KMS-11 (cell line): ENCODE measurements at regions not wholly inside any gene's neighbourhood (a gene's known extent, or its start where the extent isn't known, plus 50 kb on each side); places are given as distances from the start of the nearest gene placed in this dataset.

Experiments
- H2AFZ ChIP-seq: fragments of 200-600 bp; sonication (generic); 2 replicates; pipeline ENCODE4 v1.6.1; 2016; ENCODE audit warnings: antibody characterized with exemption, mixed run types, low read depth
- H3K27ac ChIP-seq: fragments of 200-600 bp; sonication (generic); 2 replicates; pipeline ENCODE4 v1.6.1; 2016; ENCODE audit warnings: mild to moderate bottlenecking, mixed run types
- H3K27me3 ChIP-seq: fragments of 200-600 bp; sonication (generic); 2 replicates; pipeline ENCODE4 v1.6.1; 2017; ENCODE audit warnings: mild to moderate bottlenecking, low read depth, mixed run types, moderate library complexity; ENCODE audit not compliant: insufficient read depth
- H3K36me3 ChIP-seq: fragments of 200-600 bp; sonication (generic); 2 replicates; pipeline ENCODE4 v1.6.1; 2017; ENCODE audit warnings: mild to moderate bottlenecking, mixed run types; ENCODE audit not compliant: insufficient read depth
- H3K4me1 ChIP-seq: fragments of 200-600 bp; sonication (generic); 2 replicates; pipeline ENCODE4 v1.6.1; 2016; ENCODE audit warnings: mild to moderate bottlenecking, low read depth, mixed run types; ENCODE audit not compliant: poor library complexity, severe bottlenecking
- H3K4me2 ChIP-seq: fragments of 200-600 bp; sonication (generic); 2 replicates; pipeline ENCODE4 v1.7.0; 2016; ENCODE audit warnings: mild to moderate bottlenecking, mixed run types
- H3K4me3 ChIP-seq: fragments of 200-600 bp; sonication (generic); IDR thresholded peaks from 2 replicates; pipeline ENCODE4 v1.6.1; 2017; ENCODE audit warnings: low read depth, low read length, mixed read lengths; ENCODE audit not compliant: insufficient read depth
- H3K79me2 ChIP-seq: fragments of 200-600 bp; sonication (generic); 2 replicates; pipeline ENCODE4 v1.6.1; 2016; ENCODE audit warnings: low read depth, mixed run types; ENCODE audit not compliant: insufficient read depth
- H3K9ac ChIP-seq: fragments of 200-600 bp; sonication (generic); 2 replicates; pipeline ENCODE4 v1.6.1; 2016; ENCODE audit warnings: mild to moderate bottlenecking, mixed run types
- H4K20me1 ChIP-seq: fragments of 200-600 bp; sonication (generic); 2 replicates; pipeline ENCODE4 v1.6.1; 2016; ENCODE audit warnings: mild to moderate bottlenecking, mixed run types; ENCODE audit not compliant: insufficient read depth
- TF ChIP-seq, protein P1 (sequence below): fragments of 200-600 bp; sonication (generic); conservative IDR thresholded peaks from 2 replicates; pipeline ENCODE4 v1.6.1; 2017; ENCODE audit warnings: low read depth, mild to moderate bottlenecking, antibody characterized with exemption, low read length, moderate library complexity, mixed read lengths

DNA sequence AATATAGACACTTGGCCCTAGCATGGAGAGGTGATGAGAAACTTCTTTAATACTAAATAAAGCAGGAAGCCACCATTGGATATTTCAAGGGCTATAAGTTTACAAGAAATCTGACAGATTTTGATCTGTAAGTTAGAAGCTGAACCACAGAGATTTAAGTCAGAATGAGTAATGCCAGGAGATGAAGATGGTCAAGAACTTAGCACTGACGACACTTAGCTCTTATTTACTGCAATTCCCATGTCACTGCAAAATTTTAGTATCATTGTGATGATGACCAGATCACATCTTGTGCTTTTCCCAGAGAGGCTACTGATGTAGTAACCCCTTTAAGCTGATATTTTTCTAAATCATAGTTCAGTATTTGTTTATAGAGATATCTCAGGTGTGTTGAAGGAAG is 59.4 kb upstream of the CD96 start:
- no peak overlapping the region for H3K4me2 ChIP-seq
- H3K9ac ChIP-seq = no peak overlapping the region
- TF ChIP-seq, protein P1, sequence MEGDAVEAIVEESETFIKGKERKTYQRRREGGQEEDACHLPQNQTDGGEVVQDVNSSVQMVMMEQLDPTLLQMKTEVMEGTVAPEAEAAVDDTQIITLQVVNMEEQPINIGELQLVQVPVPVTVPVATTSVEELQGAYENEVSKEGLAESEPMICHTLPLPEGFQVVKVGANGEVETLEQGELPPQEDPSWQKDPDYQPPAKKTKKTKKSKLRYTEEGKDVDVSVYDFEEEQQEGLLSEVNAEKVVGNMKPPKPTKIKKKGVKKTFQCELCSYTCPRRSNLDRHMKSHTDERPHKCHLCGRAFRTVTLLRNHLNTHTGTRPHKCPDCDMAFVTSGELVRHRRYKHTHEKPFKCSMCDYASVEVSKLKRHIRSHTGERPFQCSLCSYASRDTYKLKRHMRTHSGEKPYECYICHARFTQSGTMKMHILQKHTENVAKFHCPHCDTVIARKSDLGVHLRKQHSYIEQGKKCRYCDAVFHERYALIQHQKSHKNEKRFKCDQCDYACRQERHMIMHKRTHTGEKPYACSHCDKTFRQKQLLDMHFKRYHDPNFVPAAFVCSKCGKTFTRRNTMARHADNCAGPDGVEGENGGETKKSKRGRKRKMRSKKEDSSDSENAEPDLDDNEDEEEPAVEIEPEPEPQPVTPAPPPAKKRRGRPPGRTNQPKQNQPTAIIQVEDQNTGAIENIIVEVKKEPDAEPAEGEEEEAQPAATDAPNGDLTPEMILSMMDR = no peak
- no peaks in the 10 kb centered on the region for H3K27me3 ChIP-seq
- peaks cover 13% of the 10 kb centered on the region for H3K4me1 ChIP-seq
- H3K79me2 ChIP-seq = no peaks in the 10 kb centered on the region
- no peaks in the 10 kb centered on the region for H3K36me3 ChIP-seq
- H3K4me3 ChIP-seq = no peak overlapping the region
- H3K27ac ChIP-seq = no peak overlapping the region
- H2AFZ ChIP-seq = no peak overlapping the region
- no peaks in the 10 kb centered on the region for H4K20me1 ChIP-seq

DNA sequence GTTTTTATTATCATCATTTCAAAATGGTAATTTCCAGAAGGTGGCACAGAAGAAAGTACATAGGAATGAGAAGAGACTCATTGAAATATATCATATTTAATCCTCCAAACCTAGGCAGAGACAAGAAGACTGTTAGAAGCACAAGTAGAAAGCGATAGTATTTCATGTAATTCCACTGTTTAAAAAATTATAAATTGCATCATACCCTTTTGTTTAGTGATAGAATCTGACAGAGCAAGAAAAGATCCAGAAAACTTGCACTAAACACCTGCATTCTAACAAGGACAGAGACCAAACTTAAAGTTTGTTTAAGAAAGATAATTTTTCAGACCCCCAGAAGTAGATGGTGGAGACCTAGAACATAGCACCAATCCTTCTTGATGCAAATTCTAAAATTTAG is 56.9 kb upstream of the CD96 start:
- peaks cover 13% of the 10 kb centered on the region for H3K4me1 ChIP-seq
- no peaks in the 10 kb centered on the region for H3K36me3 ChIP-seq
- H4K20me1 ChIP-seq = no peaks in the 10 kb centered on the region
- H3K4me2 ChIP-seq = no peak overlapping the region
- H2AFZ ChIP-seq = no peak overlapping the region
- no peaks in the 10 kb centered on the region for H3K79me2 ChIP-seq
- no peak overlapping the region for H3K4me3 ChIP-seq
- H3K27ac ChIP-seq = no peak overlapping the region
- TF ChIP-seq, protein P1 = no peak
- no peaks in the 10 kb centered on the region for H3K27me3 ChIP-seq
- no peak overlapping the region for H3K9ac ChIP-seq
